ENCODE measurements at regions not wholly inside any gene's neighbourhood (a gene's known extent, or its start where the extent isn't known, plus 50 kb on each side); places are given as distances from the start of the nearest gene placed in this dataset.

DNA sequence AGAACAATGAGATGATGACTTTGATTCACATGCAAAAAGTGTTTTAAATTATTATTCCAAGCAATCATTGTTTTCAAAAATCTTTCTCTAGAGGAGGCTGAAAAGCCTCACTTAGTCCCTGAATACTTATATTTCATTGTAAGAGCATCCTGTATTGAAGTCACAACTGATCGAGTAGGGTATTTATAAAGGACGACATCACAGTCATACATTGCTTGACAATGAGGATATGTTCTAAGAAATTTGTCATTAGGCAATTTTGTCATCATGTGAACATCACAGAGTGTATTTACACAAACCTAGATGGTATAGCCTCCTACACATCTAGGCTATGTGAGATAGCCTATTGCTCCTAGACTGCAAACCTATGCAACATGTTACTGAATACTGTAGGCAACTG lies 510.4 kb upstream of the RGMB start:
- TF ChIP-seq CTCF (IDR thresholded peaks at IDR 0.05), result no peak
- no peak for TF ChIP-seq REST (IDR thresholded peaks at IDR 0.05; ENCODE audit: insufficient read depth in 1 of 2, low read depth in 2 of 2, low read length in 1 of 2)
- no peak for TF ChIP-seq POLR2AphosphoS5 (IDR thresholded peaks at IDR 0.05; ENCODE audit: low read depth, low read length)
- no peak for TF ChIP-seq TCF7L2 (IDR thresholded peaks at IDR 0.05; ENCODE audit: low read depth, low read length)
